ENCODE measurements at regions not wholly inside any gene's neighbourhood (a gene's known extent, or its start where the extent isn't known, plus 50 kb on each side); places are given as distances from the start of the nearest gene placed in this dataset.

GRCh38 chr3:156612903-156613302 is 58.0 kb upstream of the SSR3 start:
- H3K4me3 ChIP-seq (ENCODE audit: low read length in 2 of 2): no peak overlapping the region
- no peaks in the 10 kb centered on the region for H3K36me3 Mint-ChIP-seq
- ChIA-PET CTCF (ENCODE audit: partially characterized antibody) (no interaction called here), POLR2A (ENCODE audit: partially characterized antibody) (no interaction called here)
- intact Hi-C loops (cut with micrococcal nuclease): no loop called here
- H3K27ac ChIP-seq (ENCODE audit: low read depth, low read length): no peak overlapping the region
- H3K4me1 ChIP-seq (ENCODE audit: insufficient read depth, low read length): no peaks in the 10 kb centered on the region
- no peak overlapping the region for H3K4me3 Mint-ChIP-seq
- DNase-seq: no peak
- no peaks in the 10 kb centered on the region for H3K36me3 ChIP-seq (ENCODE audit: insufficient read depth, low read length)
- no peaks in the 10 kb centered on the region for H3K27me3 ChIP-seq (ENCODE audit: insufficient read depth, low read length)
- H3K9me3 Mint-ChIP-seq: no peaks in the 10 kb centered on the region
- H3K9me3 ChIP-seq (ENCODE audit: control insufficient read depth in 1 of 2, low read length in 2 of 2): no peaks in the 10 kb centered on the region
- peaks cover 0 to 3% (median 0%) of the 10 kb centered on the region in 4 donors for H3K4me1 Mint-ChIP-seq
- no peak overlapping the region for H3K27ac Mint-ChIP-seq
- peaks cover 2 to 8% of the 10 kb centered on the region in 2 donors for H3K27me3 Mint-ChIP-seq

- H3K9me3 ChIP-seq (ENCODE audit: control insufficient read depth in 1 of 2, low read length in 2 of 2): no peaks in the 10 kb centered on the region
- no peak overlapping the region for H3K4me3 Mint-ChIP-seq
- no peaks in the 10 kb centered on the region for H3K27me3 ChIP-seq (ENCODE audit: insufficient read depth, low read length)
- no peaks in the 10 kb centered on the region for H3K36me3 ChIP-seq (ENCODE audit: insufficient read depth, low read length)
- intact Hi-C loops (cut with micrococcal nuclease): no loop called here
- no peak overlapping the region for H3K4me3 ChIP-seq (ENCODE audit: low read length in 2 of 2)
- H3K4me1 Mint-ChIP-seq: peaks cover 0 to 4% (median 1%) of the 10 kb centered on the region in 4 donors
- H3K27ac ChIP-seq (ENCODE audit: low read depth, low read length): no peak overlapping the region
- H3K36me3 Mint-ChIP-seq: no peaks in the 10 kb centered on the region
- no peak for DNase-seq
- POLR2A ChIA-PET (ENCODE audit: partially characterized antibody): no interaction called here
- peaks cover 5 to 9% of the 10 kb centered on the region in 2 donors for H3K27me3 Mint-ChIP-seq
- H3K9me3 Mint-ChIP-seq: no peaks in the 10 kb centered on the region
- H3K27ac Mint-ChIP-seq: peak overlapping the region in 1 of 7 donors; percentile 82
- CTCF ChIA-PET (ENCODE audit: partially characterized antibody): no interaction called here
- H3K4me1 ChIP-seq (ENCODE audit: insufficient read depth, low read length): no peaks in the 10 kb centered on the region
Observed at GRCh38 chr3:156611870-156612494, 57.1 kb upstream of the SSR3 start.

- Mint-ChIP-seq H3K36me3 (no peaks in the 10 kb centered on the region), H3K27me3 (peaks cover 10 to 11% of the 10 kb centered on the region in 2 donors), H3K27ac (no peak overlapping the region), H3K9me3 (no peaks in the 10 kb centered on the region), H3K4me3 (no peak overlapping the region), H3K4me1 (peaks cover 3 to 15% (median 5%) of the 10 kb centered on the region in 4 donors)
- Histone ChIP-seq H3K4me3 (ENCODE audit: low read length in 2 of 2) (no peak overlapping the region), H3K36me3 (ENCODE audit: insufficient read depth, low read length) (no peaks in the 10 kb centered on the region), H3K27ac (ENCODE audit: low read depth, low read length) (no peak overlapping the region), H3K4me1 (ENCODE audit: insufficient read depth, low read length) (no peaks in the 10 kb centered on the region), H3K9me3 (ENCODE audit: control insufficient read depth in 1 of 2, low read length in 2 of 2) (no peaks in the 10 kb centered on the region), H3K27me3 (ENCODE audit: insufficient read depth, low read length) (no peaks in the 10 kb centered on the region)
- intact Hi-C loops (cut with micrococcal nuclease): no loop called here
- CTCF ChIA-PET (ENCODE audit: partially characterized antibody): no interaction called here
- POLR2A ChIA-PET (ENCODE audit: partially characterized antibody): no interaction called here
- DNase-seq: no peak
Observed at GRCh38 chr3:156610154-156610553, 55.2 kb upstream of the SSR3 start.

DNA sequence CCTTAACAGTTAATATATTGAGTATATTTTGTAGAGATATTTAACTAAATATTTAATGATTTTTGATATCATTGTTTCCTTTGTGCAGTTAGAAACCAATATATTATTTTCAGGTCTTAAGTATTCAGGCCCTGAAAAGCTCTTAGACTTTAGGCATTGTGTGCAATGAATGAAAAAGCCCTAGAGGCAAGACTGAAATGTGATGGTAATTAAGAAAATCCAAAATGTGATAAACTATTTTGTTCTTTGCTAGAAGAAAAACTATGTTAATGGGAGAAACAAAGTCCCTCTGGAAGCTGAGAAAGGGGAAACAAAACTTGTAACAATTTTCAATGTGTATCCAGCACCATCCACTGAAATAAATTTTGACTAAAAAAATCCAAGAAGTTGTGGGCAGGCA is 54.6 kb upstream of the SSR3 start:
- Histone ChIP-seq H3K9me3 (ENCODE audit: control insufficient read depth in 1 of 2, low read length in 2 of 2) (no peaks in the 10 kb centered on the region), H3K27me3 (ENCODE audit: insufficient read depth, low read length) (no peaks in the 10 kb centered on the region), H3K4me1 (ENCODE audit: insufficient read depth, low read length) (no peaks in the 10 kb centered on the region), H3K4me3 (ENCODE audit: low read length in 2 of 2) (no peak overlapping the region), H3K27ac (ENCODE audit: low read depth, low read length) (no peak overlapping the region), H3K36me3 (ENCODE audit: insufficient read depth, low read length) (no peaks in the 10 kb centered on the region)
- ChIA-PET CTCF (ENCODE audit: partially characterized antibody) (no interaction called here), POLR2A (ENCODE audit: partially characterized antibody) (no interaction called here)
- peaks cover 10 to 12% of the 10 kb centered on the region in 2 donors for H3K27me3 Mint-ChIP-seq
- intact Hi-C loops (cut with micrococcal nuclease): no loop called here
- peaks cover 3 to 15% (median 5%) of the 10 kb centered on the region in 4 donors for H3K4me1 Mint-ChIP-seq
- H3K27ac Mint-ChIP-seq: no peak overlapping the region
- no peaks in the 10 kb centered on the region for H3K36me3 Mint-ChIP-seq
- H3K9me3 Mint-ChIP-seq: no peaks in the 10 kb centered on the region
- H3K4me3 Mint-ChIP-seq: no peak overlapping the region
- no peak for DNase-seq

DNA sequence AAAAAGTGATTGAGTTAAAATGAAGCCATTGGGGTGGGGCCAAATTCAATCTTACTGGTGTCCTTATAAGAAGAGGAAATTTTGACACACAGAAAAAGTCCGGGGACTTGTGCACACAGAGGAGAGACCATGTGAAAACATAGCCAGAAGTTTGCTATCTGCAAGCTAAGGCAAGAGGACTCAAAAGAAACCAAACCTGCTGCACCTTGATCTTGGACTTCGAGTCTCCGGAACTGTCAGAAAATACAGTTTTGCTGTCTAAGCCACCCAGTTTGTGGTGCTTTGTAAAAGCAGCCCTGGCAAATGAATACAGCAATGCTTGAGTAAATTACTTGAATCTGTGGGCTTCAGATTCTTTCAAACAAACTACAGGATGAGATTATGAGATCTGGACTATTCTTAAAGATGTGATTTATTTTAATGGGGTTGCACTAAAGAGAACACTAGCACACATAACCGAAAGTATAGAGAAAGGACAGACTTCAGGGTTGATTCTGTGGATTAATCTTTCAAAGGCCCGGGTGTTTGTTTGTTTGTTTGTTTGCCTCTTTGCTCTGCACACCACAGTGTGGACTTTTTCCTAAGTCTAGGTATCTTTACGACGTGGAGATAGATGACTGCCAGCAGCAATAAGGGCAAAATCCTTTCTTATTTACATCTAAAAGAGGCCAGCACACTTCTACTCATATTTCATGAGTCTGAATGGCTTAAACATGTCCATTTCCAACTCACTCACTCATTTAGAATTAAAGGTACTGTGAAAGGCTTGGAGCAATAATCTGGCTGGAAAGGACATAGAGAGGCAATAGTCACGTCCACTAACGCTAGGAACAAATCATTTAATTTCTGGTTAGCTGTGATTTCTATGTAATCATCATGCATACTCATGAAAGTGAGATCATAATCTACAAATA is 53.9 kb upstream of the SSR3 start:
- no peak overlapping the region for H3K27ac Mint-ChIP-seq
- DNase-seq: no peak
- no peaks in the 10 kb centered on the region for H3K36me3 Mint-ChIP-seq

DNA sequence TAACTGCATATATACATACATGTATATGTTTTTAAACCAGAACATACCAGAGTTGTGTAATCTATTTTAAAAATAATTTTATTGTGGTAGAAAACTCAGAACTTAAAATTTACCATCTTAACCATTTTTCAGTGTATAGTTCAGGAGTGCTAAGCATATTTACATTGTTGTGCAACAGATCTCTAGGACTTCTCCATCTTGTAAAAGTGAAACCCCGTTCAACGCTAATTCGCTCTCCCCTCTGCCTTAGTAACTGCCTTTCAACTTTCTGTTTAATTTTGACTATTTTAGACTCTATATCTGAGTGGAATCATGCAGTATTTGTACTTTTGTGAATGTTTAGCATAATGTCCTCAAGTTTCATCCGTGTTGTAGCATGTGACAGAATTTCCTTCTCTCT is 51.8 kb upstream of the SSR3 start:
- CTCF ChIA-PET (ENCODE audit: partially characterized antibody): no interaction called here
- H3K4me3 ChIP-seq (ENCODE audit: low read length in 2 of 2): peak overlapping the region in 1 of 2 donors; percentile 26

More for the DNA sequence above, 53.9 kb upstream of the SSR3 start:
- H3K4me3 Mint-ChIP-seq: no peak overlapping the region
- Histone ChIP-seq H3K4me3 (ENCODE audit: low read length in 2 of 2) (no peak overlapping the region), H3K27ac (ENCODE audit: low read depth, low read length) (no peak overlapping the region), H3K9me3 (ENCODE audit: control insufficient read depth in 1 of 2, low read length in 2 of 2) (no peaks in the 10 kb centered on the region), H3K27me3 (ENCODE audit: insufficient read depth, low read length) (no peaks in the 10 kb centered on the region), H3K36me3 (ENCODE audit: insufficient read depth, low read length) (no peaks in the 10 kb centered on the region), H3K4me1 (ENCODE audit: insufficient read depth, low read length) (no peaks in the 10 kb centered on the region)
- peaks cover 3 to 15% (median 5%) of the 10 kb centered on the region in 4 donors for H3K4me1 Mint-ChIP-seq
- peaks cover 10 to 12% of the 10 kb centered on the region in 2 donors for H3K27me3 Mint-ChIP-seq
- H3K9me3 Mint-ChIP-seq: no peaks in the 10 kb centered on the region
- POLR2A ChIA-PET (ENCODE audit: partially characterized antibody): no interaction called here
- CTCF ChIA-PET (ENCODE audit: partially characterized antibody): no interaction called here
- intact Hi-C loops (cut with micrococcal nuclease): no loop called here

More for the DNA sequence above, 51.8 kb upstream of the SSR3 start:
- Histone ChIP-seq H3K4me1 (ENCODE audit: insufficient read depth, low read length) (no peaks in the 10 kb centered on the region), H3K27me3 (ENCODE audit: insufficient read depth, low read length) (no peaks in the 10 kb centered on the region), H3K27ac (ENCODE audit: low read depth, low read length) (no peak overlapping the region), H3K9me3 (ENCODE audit: control insufficient read depth in 1 of 2, low read length in 2 of 2) (no peaks in the 10 kb centered on the region), H3K36me3 (ENCODE audit: insufficient read depth, low read length) (no peaks in the 10 kb centered on the region)
- POLR2A ChIA-PET (ENCODE audit: partially characterized antibody): interaction anchor here (1.3 kb wide), 1 partner anchor 58 kb away, joined by 5 read pairs; no protein-coding TSS in a partner anchor
- H3K27me3 Mint-ChIP-seq: peaks cover 10 to 11% of the 10 kb centered on the region in 2 donors
- peak in 1 of 5 donors; percentile 5 for DNase-seq
- H3K36me3 Mint-ChIP-seq: no peaks in the 10 kb centered on the region
- intact Hi-C loops (cut with micrococcal nuclease): no loop called here
- no peaks in the 10 kb centered on the region for H3K9me3 Mint-ChIP-seq
- H3K27ac Mint-ChIP-seq: no peak overlapping the region
- peaks cover 4 to 15% (median 8%) of the 10 kb centered on the region in 4 donors for H3K4me1 Mint-ChIP-seq
- H3K4me3 Mint-ChIP-seq: peak overlapping the region; percentile 61 to 85 (median 76)

All from CD4-positive, alpha-beta memory T cell (primary cell).